ENCODE measurements at regions not wholly inside any gene's neighbourhood (a gene's known extent, or its start where the extent isn't known, plus 50 kb on each side); places are given as distances from the start of the nearest gene placed in this dataset.
"Not testable (repeated sequence)": the region's sequence is repeated elsewhere in the genome, so short reads cannot be mapped to it uniquely, and the experiment has no call there.

- H3K36me3 ChIP-seq: no peaks in the 10 kb centered on the region
- H3K27ac ChIP-seq: no peak overlapping the region
- no peaks in the 10 kb centered on the region for H3K4me1 ChIP-seq
- no peak for TF ChIP-seq POLR2AphosphoS5 (IDR thresholded peaks at IDR 0.05; ENCODE audit: insufficient read depth in 1 of 2, low read depth in 1 of 2)
- intact Hi-C loops (cut with DNase I): no loop called here
- no peaks in the 10 kb centered on the region for H3K27me3 ChIP-seq
- peaks cover 12% of the 10 kb centered on the region for H3K9me3 ChIP-seq
- H3K4me3 ChIP-seq: no peak overlapping the region
- no peak for DNase-seq (ENCODE audit: extremely low spot score in 2 of 2)
These were observed 342.1 kb upstream of the LRRC3B start for GRCh38 chr3:26280517-26280916.

GRCh38 chr3:26281284-26281985 is 341.1 kb upstream of the LRRC3B start:
- no peak for TF ChIP-seq CTCF (IDR thresholded peaks at IDR 0.05)
- TF ChIP-seq POLR2AphosphoS5 (IDR thresholded peaks at IDR 0.05; ENCODE audit: insufficient read depth in 1 of 2, low read depth in 1 of 2): no peak
- TF ChIP-seq POLR2A (IDR thresholded peaks at IDR 0.05): no peak
- no peaks in the 10 kb centered on the region for H3K27me3 ChIP-seq
- no peak for DNase-seq (ENCODE audit: extremely low spot score in 2 of 2)
- peaks cover 12% of the 10 kb centered on the region for H3K9me3 ChIP-seq
- H3K4me3 ChIP-seq: no peak overlapping the region
- H3K27ac ChIP-seq: no peak overlapping the region
- H3K4me1 ChIP-seq: no peaks in the 10 kb centered on the region
- intact Hi-C loops (cut with DNase I): no loop called here
- H3K36me3 ChIP-seq: no peaks in the 10 kb centered on the region

- intact Hi-C loops (cut with DNase I); H3K27me3 ChIP-seq; H3K4me3 ChIP-seq; H3K4me1 ChIP-seq; H3K27ac ChIP-seq; H3K36me3 ChIP-seq; DNase-seq (ENCODE audit: extremely low spot score in 2 of 2): not testable (repeated sequence)
- peaks cover 12% of the 10 kb centered on the region for H3K9me3 ChIP-seq
These were observed 338.1 kb upstream of the LRRC3B start for GRCh38 chr3:26284503-26284902.

- no peaks in the 10 kb centered on the region for H3K27me3 ChIP-seq
These were observed 330.7 kb upstream of the LRRC3B start for GRCh38 chr3:26291840-26292239.

GRCh38 chr3:26292780-26293179 is 329.8 kb upstream of the LRRC3B start:
- TF ChIP-seq POLR2A (IDR thresholded peaks at IDR 0.05): no peak
- no peak for TF ChIP-seq POLR2AphosphoS5 (IDR thresholded peaks at IDR 0.05; ENCODE audit: insufficient read depth in 1 of 2, low read depth in 1 of 2)
- TF ChIP-seq CTCF (IDR thresholded peaks at IDR 0.05): no peak
- H3K27me3 ChIP-seq: no peaks in the 10 kb centered on the region
- no peaks in the 10 kb centered on the region for H3K36me3 ChIP-seq
- no peak for DNase-seq (ENCODE audit: extremely low spot score in 2 of 2)
- no peaks in the 10 kb centered on the region for H3K9me3 ChIP-seq
- H3K4me1 ChIP-seq: no peaks in the 10 kb centered on the region
- intact Hi-C loops (cut with DNase I): no loop called here
- no peak overlapping the region for H3K27ac ChIP-seq
- no peak overlapping the region for H3K4me3 ChIP-seq

More at GRCh38 chr3:26291840-26292239, 330.7 kb upstream of the LRRC3B start:
- Histone ChIP-seq H3K4me3 (no peak overlapping the region), H3K4me1 (no peaks in the 10 kb centered on the region), H3K9me3 (no peaks in the 10 kb centered on the region), H3K36me3 (no peaks in the 10 kb centered on the region), H3K27ac (no peak overlapping the region)
- TF ChIP-seq POLR2AphosphoS5 (IDR thresholded peaks at IDR 0.05; ENCODE audit: insufficient read depth in 1 of 2, low read depth in 1 of 2) (no peak), CTCF (IDR thresholded peaks at IDR 0.05) (no peak), POLR2A (IDR thresholded peaks at IDR 0.05) (no peak)
- no peak for DNase-seq (ENCODE audit: extremely low spot score in 2 of 2)
- intact Hi-C loops (cut with DNase I): no loop called here

- no peak overlapping the region for H3K27ac ChIP-seq
- intact Hi-C loops (cut with DNase I): no loop called here
- no peaks in the 10 kb centered on the region for H3K36me3 ChIP-seq
- no peaks in the 10 kb centered on the region for H3K27me3 ChIP-seq
- DNase-seq (ENCODE audit: extremely low spot score in 2 of 2): no peak
- TF ChIP-seq POLR2A (IDR thresholded peaks at IDR 0.05) (no peak), CTCF (IDR thresholded peaks at IDR 0.05) (no peak), POLR2AphosphoS5 (IDR thresholded peaks at IDR 0.05; ENCODE audit: insufficient read depth in 1 of 2, low read depth in 1 of 2) (no peak)
- no peaks in the 10 kb centered on the region for H3K4me1 ChIP-seq
- no peaks in the 10 kb centered on the region for H3K9me3 ChIP-seq
- no peak overlapping the region for H3K4me3 ChIP-seq
These were observed 329.2 kb upstream of the LRRC3B start for GRCh38 chr3:26293329-26293844.

Measured in vagina (tissue), 2 donors.